IPS DF 6.9 (cell line): ENCODE measurements at regions not wholly inside any gene's neighbourhood (a gene's known extent, or its start where the extent isn't known, plus 50 kb on each side); places are given as distances from the start of the nearest gene placed in this dataset.

Source experiments
- DNase-seq: peaks from one replicate; pipeline ENCODE4 v3.0.0-alpha.2; 2013; ENCODE audit warnings: low read depth, low spot score
- H3K27ac ChIP-seq: one replicate; pipeline ENCODE4 v1.5.1; 2013; ENCODE audit warnings: low read length, control low read depth
- H3K27me3 ChIP-seq: 2 replicates; pipeline ENCODE4 v1.6.1; 2013; ENCODE audit warnings: mild to moderate bottlenecking, low read length; ENCODE audit not compliant: control insufficient read depth, insufficient read depth
- H3K36me3 ChIP-seq: 2 replicates; pipeline ENCODE4 v1.6.1; 2013; ENCODE audit warnings: low read length; ENCODE audit not compliant: control insufficient read depth, insufficient read depth
- H3K4me1 ChIP-seq: 2 replicates; pipeline ENCODE4 v1.6.1; 2013; ENCODE audit warnings: low read length; ENCODE audit not compliant: control insufficient read depth, insufficient read depth
- H3K4me3 ChIP-seq: 2 replicates; pipeline ENCODE4 v1.5.1; 2013; ENCODE audit warnings: mild to moderate bottlenecking, low read length
- H3K9me3 ChIP-seq: 2 replicates; pipeline ENCODE4 v1.6.1; 2013; ENCODE audit warnings: low read length, inconsistent platforms; ENCODE audit not compliant: control insufficient read depth, insufficient read depth
- WGBS: extraction: QIAGEN DNeasy Blood & Tissue Kit; methylation state at CpG from one replicate; pipeline ENCODE4 v1.1.7; 2013; ENCODE audit warnings: mixed read lengths, missing lambda C conversion rate; ENCODE audit not compliant: insufficient read length, insufficient coverage; 5-methylcytosine and 5-hydroxymethylcytosine counted together

- no CpG with 5 or more reads among the region's 6 CpGs for WGBS
- no peaks in the 10 kb centered on the region for H3K36me3 ChIP-seq
- no peak overlapping the region for H3K27ac ChIP-seq
- DNase-seq, result no peak
- no peak overlapping the region for H3K4me3 ChIP-seq
- no peaks in the 10 kb centered on the region for H3K27me3 ChIP-seq
- 0 out of 2 replicates have a peak, but pooled peaks cover 1% of the 10 kb centered on the region for H3K4me1 ChIP-seq
- no peaks in the 10 kb centered on the region for H3K9me3 ChIP-seq
These were observed 99.7 kb upstream of the FUT8 start for GRCh38 chr14:65312859-65313258.

GRCh38 chr14:65318636-65319506, 93.7 kb upstream of the FUT8 start:
- H3K4me3 ChIP-seq, result no peak overlapping the region
- no peaks in the 10 kb centered on the region for H3K4me1 ChIP-seq
- DNase-seq, result no peak
- no peak overlapping the region for H3K27ac ChIP-seq
- H3K36me3 ChIP-seq, result no peaks in the 10 kb centered on the region
- H3K9me3 ChIP-seq, result no peaks in the 10 kb centered on the region
- no peaks in the 10 kb centered on the region for H3K27me3 ChIP-seq
- no CpG with 5 or more reads among the region's 7 CpGs for WGBS

GRCh38 chr14:65320661-65321308, 91.7 kb upstream of the FUT8 start:
- whole genome bisulfite sequencing, result no CpG with 5 or more reads among the region's 2 CpGs
- no peaks in the 10 kb centered on the region for H3K36me3 ChIP-seq
- H3K27me3 ChIP-seq, result no peaks in the 10 kb centered on the region
- DNase-seq, result no peak
- no peaks in the 10 kb centered on the region for H3K4me1 ChIP-seq
- H3K4me3 ChIP-seq, result no peak overlapping the region
- no peak overlapping the region for H3K27ac ChIP-seq
- no peaks in the 10 kb centered on the region for H3K9me3 ChIP-seq

GRCh38 chr14:65321370-65321875, 91.1 kb upstream of the FUT8 start:
- DNase-seq, result no peak
- no peak overlapping the region for H3K27ac ChIP-seq
- no CpG with 5 or more reads among the region's 3 CpGs for WGBS

GRCh38 chr14:65329481-65329880, 83.0 kb upstream of the FUT8 start:
- H3K27me3 ChIP-seq, result peaks cover 9% of the 10 kb centered on the region; the same call in 1 of the 2 replicates
- H3K4me3 ChIP-seq, result no peak overlapping the region
- H3K27ac ChIP-seq, result no peak overlapping the region
- no peak for DNase-seq
- H3K36me3 ChIP-seq, result no peaks in the 10 kb centered on the region
- no CpG with 5 or more reads among the region's 2 CpGs for WGBS
- H3K4me1 ChIP-seq, result peaks cover 6% of the 10 kb centered on the region
- no peaks in the 10 kb centered on the region for H3K9me3 ChIP-seq

More at GRCh38 chr14:65321370-65321875, 91.1 kb upstream of the FUT8 start:
- Histone ChIP-seq H3K4me1 (no peaks in the 10 kb centered on the region), H3K27me3 (no peaks in the 10 kb centered on the region), H3K36me3 (no peaks in the 10 kb centered on the region), H3K9me3 (no peaks in the 10 kb centered on the region), H3K4me3 (no peak overlapping the region)

- Histone ChIP-seq H3K36me3 (no peaks in the 10 kb centered on the region), H3K4me1 (peaks cover 6% of the 10 kb centered on the region), H3K27me3 (peaks cover 9% of the 10 kb centered on the region; the same call in 1 of the 2 replicates), H3K4me3 (no peak overlapping the region), H3K9me3 (no peaks in the 10 kb centered on the region), H3K27ac (no peak overlapping the region)
- no CpG with 5 or more reads among the region's 2 CpGs for WGBS
- DNase-seq, result no peak
These were observed 82.6 kb upstream of the FUT8 start for GRCh38 chr14:65329911-65330310.

GRCh38 chr14:65330416-65330815, 82.1 kb upstream of the FUT8 start:
- WGBS, result no CpG with 5 or more reads among the region's 1 CpG
- H3K4me1 ChIP-seq, result peaks cover 8% of the 10 kb centered on the region
- no peak for DNase-seq
- no peaks in the 10 kb centered on the region for H3K36me3 ChIP-seq
- H3K27me3 ChIP-seq, result peaks cover 12% of the 10 kb centered on the region; the same call in 1 of the 2 replicates
- no peaks in the 10 kb centered on the region for H3K9me3 ChIP-seq
- no peak overlapping the region for H3K27ac ChIP-seq
- no peak overlapping the region for H3K4me3 ChIP-seq

- Histone ChIP-seq H3K27me3 (peaks cover 19% of the 10 kb centered on the region; the same call in 1 of the 2 replicates), H3K4me3 (no peak overlapping the region), H3K9me3 (no peaks in the 10 kb centered on the region), H3K27ac (no peak overlapping the region), H3K36me3 (no peaks in the 10 kb centered on the region), H3K4me1 (peaks cover 8% of the 10 kb centered on the region)
- no peak for DNase-seq
- WGBS, result no CpG with 5 or more reads among the region's 3 CpGs
These were observed 80.9 kb upstream of the FUT8 start for GRCh38 chr14:65331652-65332051.

- no CpG with 5 or more reads among the region's 2 CpGs for WGBS
- Histone ChIP-seq H3K36me3 (no peaks in the 10 kb centered on the region), H3K9me3 (no peaks in the 10 kb centered on the region), H3K27me3 (peaks cover 24% of the 10 kb centered on the region), H3K27ac (no peak overlapping the region), H3K4me3 (no peak overlapping the region), H3K4me1 (peaks cover 8% of the 10 kb centered on the region)
- no peak for DNase-seq
These were observed 80.2 kb upstream of the FUT8 start for GRCh38 chr14:65332141-65332871.
